Choroid plexus epithelial cell (primary cell): ENCODE measurements at regions not wholly inside any gene's neighbourhood (a gene's known extent, or its start where the extent isn't known, plus 50 kb on each side); places are given as distances from the start of the nearest gene placed in this dataset.

ENCODE experiments used
- DNase-seq: peaks from one replicate; pipeline ENCODE4 v3.0.0-alpha.2; 2010; ENCODE audit warnings: low read depth
- H3K4me3 ChIP-seq: 2 replicates; pipeline ENCODE4 v1.5.1; 2011; ENCODE audit warnings: low read depth, mild to moderate bottlenecking, control low read depth, low read length, moderate library complexity
- CTCF ChIP-seq: conservative IDR thresholded peaks from 2 replicates; pipeline ENCODE4 v1.5.1; 2011; ENCODE audit warnings: low read depth, mild to moderate bottlenecking, control low read depth, inconsistent platforms, low read length, moderate library complexity

GRCh38 chr5:5702934-5703333 lies 280.5 kb downstream of the ICE1 start:
- H3K4me3 ChIP-seq, result no peak overlapping the region
- TF ChIP-seq CTCF, result no peak
- no peak for DNase-seq

GRCh38 chr5:5700549-5700948 lies 278.1 kb downstream of the ICE1 start:
- H3K4me3 ChIP-seq, result no peak overlapping the region
- no peak for TF ChIP-seq CTCF
- peak; percentile 1 for DNase-seq

DNA sequence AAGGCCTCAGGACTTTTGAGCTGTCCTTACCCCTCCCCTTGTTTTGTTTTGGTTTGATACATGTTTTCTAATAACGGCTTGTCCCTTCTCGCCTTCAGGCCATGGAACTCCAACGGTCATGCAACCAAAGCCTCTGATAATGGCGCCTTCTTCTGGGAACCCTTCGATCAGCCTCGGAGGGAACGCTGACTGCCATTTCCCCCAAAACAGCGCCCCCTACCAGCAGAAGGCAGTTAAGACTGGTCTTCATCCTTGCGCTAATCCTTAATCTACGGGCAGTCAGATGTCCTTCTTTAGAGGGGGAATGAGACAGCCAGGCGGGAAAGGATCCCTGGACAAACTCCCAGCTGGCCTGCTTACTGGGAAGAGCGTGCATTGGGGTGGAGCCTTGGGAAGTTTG lies 276.6 kb downstream of the ICE1 start:
- no peak for DNase-seq
- no peak for TF ChIP-seq CTCF
- no peak overlapping the region for H3K4me3 ChIP-seq

- TF ChIP-seq CTCF, result no peak
- no peak for DNase-seq
- H3K4me3 ChIP-seq, result no peak overlapping the region
Observed at GRCh38 chr5:5695266-5695665, 272.8 kb downstream of the ICE1 start.

DNA sequence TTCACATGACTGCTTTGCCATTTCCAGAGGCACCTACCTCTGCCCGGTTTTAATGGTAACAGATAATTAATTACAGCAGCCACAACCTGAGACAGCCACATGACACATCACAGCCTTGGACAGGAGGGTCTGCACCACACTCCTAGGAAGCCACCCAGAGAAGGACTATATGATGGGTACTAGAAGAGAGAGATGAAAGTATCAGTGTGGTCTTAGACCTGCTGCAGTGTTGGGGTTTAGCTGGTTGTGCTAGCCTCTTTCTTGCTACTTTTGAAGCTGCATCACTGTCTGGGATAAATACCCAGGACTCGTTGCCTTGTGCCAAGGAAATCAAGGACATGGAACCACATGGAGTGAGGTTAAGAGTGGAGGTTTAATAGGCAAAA lies 266.4 kb downstream of the ICE1 start:
- no peak for DNase-seq
- no peak overlapping the region for H3K4me3 ChIP-seq
- no peak for TF ChIP-seq CTCF

GRCh38 chr5:5688194-5688924 lies 265.9 kb downstream of the ICE1 start:
- DNase-seq, result no peak
- H3K4me3 ChIP-seq, result no peak overlapping the region
- no peak for TF ChIP-seq CTCF

DNA sequence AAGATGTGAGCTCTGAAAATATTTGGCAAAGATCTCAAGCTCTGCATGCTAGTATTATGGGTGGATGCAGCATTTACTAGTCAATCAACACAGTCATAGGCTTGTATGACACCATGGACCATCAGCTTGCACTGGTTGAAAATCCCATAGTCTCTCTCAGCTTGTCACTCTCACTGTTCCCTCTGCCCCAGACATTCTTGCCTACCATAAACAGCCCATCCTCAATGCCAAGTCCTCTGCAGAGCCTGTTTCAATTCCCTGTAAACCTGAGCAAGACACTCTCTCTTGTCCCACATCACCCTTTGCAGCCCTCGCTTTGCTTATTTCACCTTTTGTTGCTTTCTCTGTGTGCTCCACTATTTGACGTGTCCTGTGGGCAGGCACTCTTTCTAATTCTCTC lies 264.6 kb downstream of the ICE1 start:
- no peak overlapping the region for H3K4me3 ChIP-seq
- no peak for DNase-seq
- no peak for TF ChIP-seq CTCF
